Gastrocnemius medialis (tissue), 4 donors: ENCODE measurements at regions not wholly inside any gene's neighbourhood (a gene's known extent, or its start where the extent isn't known, plus 50 kb on each side); places are given as distances from the start of the nearest gene placed in this dataset.

Source experiments
- ATAC-seq, 2 donors: fragments of 150-250 bp; one replicate each; pipeline ENCODE4 v1.9.1; 2016
- DNase-seq, 2 donors: peaks; one replicate each; pipeline ENCODE4 v3.0.0-alpha.2; 2019
- H3K27ac ChIP-seq, 4 donors: fragments of 200-600 bp; sonication (generic); 1 replicate in 1 of 4; 2 replicates in 3 of 4; pipeline ENCODE4 v1.5.1; 2016 to 2018; ENCODE audit warnings: mild to moderate bottlenecking in 2 of 4, moderate library complexity in 1 of 4
- H3K27me3 ChIP-seq, 3 donors: fragments of 200-600 bp; sonication (generic) in 2 of 3; 1 replicate in 1 of 3; 2 replicates in 2 of 3; pipeline versions ENCODE4 v1.5.1 to v1.6.0; 2016 to 2019; ENCODE audit warnings: mild to moderate bottlenecking in 1 of 3, moderate library complexity in 1 of 3
- H3K36me3 ChIP-seq, 2 donors: fragments of 200-600 bp; sonication (generic) in 1 of 2; one replicate each; pipeline ENCODE4 v1.5.1; 2017 to 2018
- H3K4me1 ChIP-seq, 2 donors: fragments of 200-600 bp; sonication (generic) in 1 of 2; one replicate each; pipeline ENCODE4 v1.5.1; 2016 to 2017; ENCODE audit warnings: mild to moderate bottlenecking in 2 of 2
- H3K4me3 ChIP-seq, 4 donors: fragments of 200-600 bp; sonication (generic) in 3 of 4; 1 replicate in 1 of 4; 2 replicates in 3 of 4; pipeline ENCODE4 v1.5.1; 2016 to 2019; ENCODE audit warnings: mild to moderate bottlenecking in 2 of 4
- H3K9me3 ChIP-seq, 3 donors: fragments of 200-600 bp; sonication (generic) in 2 of 3; 1 replicate in 1 of 3; 2 replicates in 2 of 3; pipeline ENCODE4 v1.5.1; 2016 to 2019
- CTCF ChIP-seq, 5 experiments: fragments of 450-650 bp in 3 of 5; fragments of 200-600 bp in 2 of 5; sonication (generic) in 2 of 5; IDR thresholded peaks in 4 of 5; conservative IDR thresholded peaks in 1 of 5; 1 replicate in 4 of 5; 2 replicates in 1 of 5; pipeline ENCODE4 v1.5.1; 2016 to 2019; ENCODE audit warnings: antibody characterized with exemption in 5 of 5, mild to moderate bottlenecking in 3 of 5, moderate library complexity in 3 of 5
- POLR2A ChIP-seq, 2 donors: fragments of 450-650 bp; IDR thresholded peaks; one replicate each; pipeline ENCODE4 v1.6.1; 2017; ENCODE audit warnings: antibody characterized with exemption in 2 of 2, mild to moderate bottlenecking in 2 of 2, moderate library complexity in 2 of 2
- in situ Hi-C, 4 donors: fragments of 200-750 bp; cut with MboI; loops; one replicate each; pipeline versions ENCODE4 v1.15.0 to v1.8.0; 2017; ENCODE audit warnings: low sequenced_read_pairs in 4 of 4
- intact Hi-C: fragments of 100-400 bp; cut with DNase I; formaldehyde crosslinking; loops from one replicate; pipeline ENCODE4 v1.15.1; 2023; ENCODE audit warnings: low total_unique reads

GRCh38 chr3:22608721-22609120 is 594.4 kb upstream of the UBE2E2 start:
- ATAC-seq (no peak), DNase-seq (no peak)
- Histone ChIP-seq H3K4me3 (no peak overlapping the region), H3K36me3 (no peaks in the 10 kb centered on the region), H3K4me1 (no peaks in the 10 kb centered on the region), H3K27me3 (no peaks in the 10 kb centered on the region), H3K27ac (no peak overlapping the region), H3K9me3 (no peaks in the 10 kb centered on the region)
- TF ChIP-seq CTCF (IDR thresholded peaks at IDR 0.05 in 4 of 5, conservative IDR thresholded peaks at IDR 0.05 in 1 of 5), result no peak
- no peak for TF ChIP-seq POLR2A (IDR thresholded peaks at IDR 0.05)
- in situ Hi-C loops, result no loop called here
- intact Hi-C loops, result no loop called here

GRCh38 chr3:22609139-22609538 is 594.0 kb upstream of the UBE2E2 start:
- Histone ChIP-seq H3K27ac (no peak overlapping the region), H3K4me1 (no peaks in the 10 kb centered on the region), H3K9me3 (no peaks in the 10 kb centered on the region), H3K36me3 (no peaks in the 10 kb centered on the region), H3K4me3 (no peak overlapping the region), H3K27me3 (no peaks in the 10 kb centered on the region)
- TF ChIP-seq POLR2A (IDR thresholded peaks at IDR 0.05), result no peak
- intact Hi-C loops, result no loop called here
- DNase-seq (no peak), ATAC-seq (no peak)
- in situ Hi-C loops, result no loop called here

DNA sequence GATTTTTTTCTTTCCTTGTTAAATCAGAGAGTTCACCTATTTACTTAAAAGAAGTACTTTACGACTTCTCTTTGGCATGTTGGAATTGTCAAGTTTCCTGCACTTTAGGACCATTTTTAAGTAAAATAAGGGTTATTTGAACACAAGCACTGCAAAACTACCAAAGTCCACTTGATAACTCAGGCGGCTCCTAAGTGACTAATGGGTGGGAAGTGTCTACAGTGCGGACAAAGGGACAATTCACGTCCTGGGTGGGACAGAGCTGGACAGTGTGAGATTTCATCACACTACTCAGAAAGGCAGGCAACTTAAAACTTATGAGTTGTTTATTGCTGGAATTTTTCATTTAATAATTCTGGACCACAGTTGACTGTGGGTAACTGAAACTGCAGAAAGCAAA is 590.2 kb upstream of the UBE2E2 start:
- H3K4me3 ChIP-seq, result no peak overlapping the region
- no peaks in the 10 kb centered on the region for H3K9me3 ChIP-seq
- in situ Hi-C loops (no loop called here), intact Hi-C loops (no loop called here)
- H3K36me3 ChIP-seq, result no peaks in the 10 kb centered on the region
- no peaks in the 10 kb centered on the region for H3K4me1 ChIP-seq
- TF ChIP-seq POLR2A (IDR thresholded peaks at IDR 0.05), result no peak
- H3K27me3 ChIP-seq, result no peaks in the 10 kb centered on the region
- H3K27ac ChIP-seq, result no peak overlapping the region
- no peak for ATAC-seq
- no peak for DNase-seq

- no peak overlapping the region for H3K27ac ChIP-seq
- TF ChIP-seq CTCF (IDR thresholded peaks at IDR 0.05 in 4 of 5, conservative IDR thresholded peaks at IDR 0.05 in 1 of 5), result no peak
- TF ChIP-seq POLR2A (IDR thresholded peaks at IDR 0.05), result no peak
- H3K4me1 ChIP-seq, result no peaks in the 10 kb centered on the region
- intact Hi-C loops (no loop called here), in situ Hi-C loops (no loop called here)
- ATAC-seq (no peak), DNase-seq (no peak)
- no peaks in the 10 kb centered on the region for H3K9me3 ChIP-seq
- H3K36me3 ChIP-seq, result no peaks in the 10 kb centered on the region
- H3K27me3 ChIP-seq, result no peaks in the 10 kb centered on the region
- no peak overlapping the region for H3K4me3 ChIP-seq
These were observed 587.3 kb upstream of the UBE2E2 start for GRCh38 chr3:22615790-22616189.

DNA sequence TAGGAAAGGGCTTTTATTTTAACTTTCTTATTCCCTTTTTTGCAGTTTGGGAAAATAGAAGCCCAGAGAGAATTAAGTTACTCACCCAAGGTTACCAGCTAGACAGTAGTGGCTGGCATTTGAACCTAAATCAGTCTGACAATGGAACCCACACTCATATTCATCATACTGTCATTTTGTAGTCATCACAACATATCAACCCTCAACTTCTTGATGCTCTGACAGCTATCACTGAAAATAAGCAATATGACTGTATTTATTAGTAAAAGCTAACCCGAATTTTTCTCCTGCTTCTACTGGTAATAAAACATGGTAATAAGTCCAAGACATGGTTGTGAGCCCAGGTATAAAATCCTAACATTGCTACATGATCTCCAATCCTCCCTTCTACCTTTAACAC is 585.8 kb upstream of the UBE2E2 start:
- Histone ChIP-seq H3K27me3 (no peaks in the 10 kb centered on the region), H3K4me3 (no peak overlapping the region), H3K4me1 (no peaks in the 10 kb centered on the region), H3K27ac (no peak overlapping the region), H3K36me3 (no peaks in the 10 kb centered on the region), H3K9me3 (no peaks in the 10 kb centered on the region)
- DNase-seq (no peak), ATAC-seq (no peak)
- intact Hi-C loops (no loop called here), in situ Hi-C loops (no loop called here)
- no peak for TF ChIP-seq POLR2A (IDR thresholded peaks at IDR 0.05)
- TF ChIP-seq CTCF (IDR thresholded peaks at IDR 0.05 in 4 of 5, conservative IDR thresholded peaks at IDR 0.05 in 1 of 5), result no peak

DNA sequence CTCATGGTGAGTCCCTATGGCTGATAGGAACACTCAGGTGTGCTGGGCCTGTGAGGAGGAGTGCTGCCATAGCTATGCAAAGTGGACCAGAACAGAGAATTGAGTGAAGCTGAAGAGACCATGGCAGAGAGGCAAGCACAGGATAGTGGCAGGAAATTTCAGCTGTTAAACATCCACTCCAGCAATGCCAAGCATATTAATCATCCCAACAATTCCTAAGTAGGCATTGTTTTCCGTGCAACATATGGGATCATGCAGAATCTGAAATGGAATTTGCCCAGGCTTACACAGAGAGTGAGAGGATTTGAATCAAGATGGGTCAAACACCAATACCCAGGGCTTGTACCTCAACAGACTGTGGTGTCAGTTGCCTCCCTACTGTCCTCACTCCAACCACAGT is 582.6 kb upstream of the UBE2E2 start:
- in situ Hi-C loops (no loop called here), intact Hi-C loops (no loop called here)
- Histone ChIP-seq H3K27ac (no peak overlapping the region), H3K4me1 (no peaks in the 10 kb centered on the region), H3K4me3 (no peak overlapping the region), H3K36me3 (no peaks in the 10 kb centered on the region), H3K27me3 (no peaks in the 10 kb centered on the region), H3K9me3 (no peaks in the 10 kb centered on the region)
- DNase-seq (no peak), ATAC-seq (no peak)
- TF ChIP-seq POLR2A (IDR thresholded peaks at IDR 0.05) (no peak), CTCF (IDR thresholded peaks at IDR 0.05 in 4 of 5, conservative IDR thresholded peaks at IDR 0.05 in 1 of 5) (no peak)
